Liver (tissue), 8 donors: ENCODE measurements at regions not wholly inside any gene's neighbourhood (a gene's known extent, or its start where the extent isn't known, plus 50 kb on each side); places are given as distances from the start of the nearest gene placed in this dataset.
"Not testable (repeated sequence)": the region's sequence is repeated elsewhere in the genome, so short reads cannot be mapped to it uniquely, and the experiment has no call there.

Experiments used
- DNase-seq: peaks from one replicate; pipeline ENCODE4 v3.0.0-alpha.2; 2017; ENCODE audit warnings: low spot score
- H3K27ac ChIP-seq, 2 donors: one replicate each; pipeline ENCODE4 v1.7.0; 2013; ENCODE audit warnings: inconsistent platforms in 2 of 2, low read length in 2 of 2, control low read depth in 1 of 2, low read depth in 1 of 2, mild to moderate bottlenecking in 1 of 2
- H3K27me3 ChIP-seq, 4 donors: one replicate each; pipeline versions ENCODE4 v1.6.1 to v1.7.0; 2013; ENCODE audit warnings: low read length in 3 of 4, inconsistent platforms in 1 of 4, mild to moderate bottlenecking in 1 of 4, moderate library complexity in 1 of 4; ENCODE audit not compliant: control insufficient read depth in 4 of 4, insufficient read depth in 4 of 4
- H3K36me3 ChIP-seq, 4 donors: one replicate each; pipeline versions ENCODE4 v1.6.1 to v1.7.0; 2013; ENCODE audit warnings: low read length in 3 of 4, mild to moderate bottlenecking in 3 of 4, low read depth in 1 of 4, moderate library complexity in 1 of 4; ENCODE audit not compliant: control insufficient read depth in 4 of 4, insufficient read depth in 3 of 4
- H3K4me1 ChIP-seq, 4 donors: one replicate each; pipeline versions ENCODE4 v1.6.1 to v1.7.0; 2013; ENCODE audit warnings: low read length in 3 of 4, mild to moderate bottlenecking in 3 of 4, moderate library complexity in 1 of 4; ENCODE audit not compliant: control insufficient read depth in 4 of 4, insufficient read depth in 4 of 4
- H3K4me3 ChIP-seq, 3 donors: one replicate each; pipeline versions ENCODE4 v1.6.1 to v1.7.0; 2013; ENCODE audit warnings: low read length in 3 of 3, control low read depth in 1 of 3, low read depth in 1 of 3, mild to moderate bottlenecking in 1 of 3
- H3K9ac ChIP-seq, 2 donors: one replicate each; pipeline ENCODE4 v1.7.0; 2013; ENCODE audit warnings: low read length in 2 of 2, mild to moderate bottlenecking in 2 of 2, moderate library complexity in 2 of 2, control low read depth in 1 of 2, low read depth in 1 of 2
- H3K9me3 ChIP-seq, 4 donors: one replicate each; pipeline versions ENCODE4 v1.6.1 to v1.7.0; 2013; ENCODE audit warnings: low read length in 3 of 4; ENCODE audit not compliant: control insufficient read depth in 4 of 4
- ATF3 ChIP-seq: IDR thresholded peaks from 2 replicates; pipeline ENCODE4 v1.6.1; 2016; ENCODE audit warnings: antibody characterized with exemption
- CTCF ChIP-seq: fragments of 150-350 bp; IDR thresholded peaks from 2 replicates; pipeline ENCODE4 v1.5.1; 2017; ENCODE audit warnings: improper control_type of control experiment, low read depth, low read length; ENCODE audit not compliant: missing input control
- EGR1 ChIP-seq, 2 donors: IDR thresholded peaks; 2 replicates each; pipeline ENCODE4 v1.6.1; 2016 to 2018; ENCODE audit warnings: antibody characterized with exemption in 2 of 2, low read depth in 2 of 2
- FOXA1 ChIP-seq: IDR thresholded peaks from 2 replicates; pipeline ENCODE4 v1.6.1; 2016; ENCODE audit warnings: antibody characterized with exemption
- GABPA ChIP-seq, 2 donors: IDR thresholded peaks in 1 of 2; conservative IDR thresholded peaks in 1 of 2; 2 replicates each; pipeline ENCODE4 v1.6.1; 2016; ENCODE audit warnings: antibody characterized with exemption in 2 of 2, mild to moderate bottlenecking in 1 of 2, moderate library complexity in 1 of 2
- HNF4A ChIP-seq, 2 donors: conservative IDR thresholded peaks; 2 replicates each; pipeline ENCODE4 v1.6.1; 2016; ENCODE audit warnings: antibody characterized with exemption in 2 of 2, mild to moderate bottlenecking in 2 of 2
- HNF4G ChIP-seq: IDR thresholded peaks from 2 replicates; pipeline ENCODE4 v1.6.1; 2016; ENCODE audit warnings: antibody characterized with exemption
- JUND ChIP-seq, 2 donors: IDR thresholded peaks; 2 replicates each; pipeline ENCODE4 v1.6.1; 2016; ENCODE audit warnings: antibody characterized with exemption in 2 of 2
- MAX ChIP-seq: IDR thresholded peaks from 2 replicates; pipeline ENCODE4 v1.6.1; 2016; ENCODE audit warnings: antibody characterized with exemption
- NR2F2 ChIP-seq: IDR thresholded peaks from 2 replicates; pipeline ENCODE4 v1.6.1; 2016; ENCODE audit warnings: antibody characterized with exemption
- RAD21 ChIP-seq, 2 donors: IDR thresholded peaks; 2 replicates each; pipeline ENCODE4 v1.6.1; 2016; ENCODE audit warnings: antibody characterized with exemption in 2 of 2, mild to moderate bottlenecking in 2 of 2
- REST ChIP-seq: IDR thresholded peaks from 2 replicates; pipeline ENCODE4 v1.6.1; 2016; ENCODE audit warnings: antibody characterized with exemption, mild to moderate bottlenecking
- RXRA ChIP-seq, 2 donors: IDR thresholded peaks; 2 replicates each; pipeline ENCODE4 v1.6.1; 2017 to 2018; ENCODE audit warnings: antibody characterized with exemption in 2 of 2, mild to moderate bottlenecking in 1 of 2
- SP1 ChIP-seq: IDR thresholded peaks from 2 replicates; pipeline ENCODE4 v1.6.1; 2018; ENCODE audit warnings: antibody characterized with exemption, mild to moderate bottlenecking
- TAF1 ChIP-seq: conservative IDR thresholded peaks from 2 replicates; pipeline ENCODE4 v1.6.1; 2016; ENCODE audit warnings: antibody characterized with exemption, mild to moderate bottlenecking
- YY1 ChIP-seq: IDR thresholded peaks from 2 replicates; pipeline ENCODE4 v1.6.1; 2016; ENCODE audit warnings: antibody characterized with exemption, mild to moderate bottlenecking
- ZBTB33 ChIP-seq: IDR thresholded peaks from 2 replicates; pipeline ENCODE4 v1.6.1; 2016; ENCODE audit warnings: antibody characterized with exemption
- WGBS: extraction: QIAGEN DNeasy Blood & Tissue Kit; methylation state at CpG from one replicate; pipeline ENCODE4 v1.1.7; 2013; 5-methylcytosine and 5-hydroxymethylcytosine counted together
- donor health status: healthy.
- donor health status: healthy.
- donor health status: healthy.
- donor health status: healthy.
- donor health status: healthy.

- WGBS, result 98% methylated on average over 28 of the region's 31 CpGs
- DNase-seq, result not testable (repeated sequence)
These were observed 67.1 kb downstream of the ZC3H11B start for GRCh38 chr1:219545756-219546155.

GRCh38 chr1:219544163-219544846 lies 68.6 kb downstream of the ZC3H11B start:
- Histone ChIP-seq H3K36me3 (no peaks in the 10 kb centered on the region), H3K9me3 (no peaks in the 10 kb centered on the region), H3K9ac (no peak overlapping the region), H3K27me3 (no peaks in the 10 kb centered on the region), H3K4me1 (no peaks in the 10 kb centered on the region), H3K4me3 (no peak overlapping the region), H3K27ac (no peak overlapping the region)
- TF ChIP-seq CTCF (peak; percentile 9), RAD21 (IDR thresholded peaks at IDR 0.05) (peak; percentile 19 to 23), HNF4G (no peak)
- 75% methylated on average over 5 of the region's 5 CpGs for WGBS
- DNase-seq, result no peak

More at GRCh38 chr1:219545756-219546155, 67.1 kb downstream of the ZC3H11B start:
- H3K4me1 ChIP-seq, H3K27me3 ChIP-seq, H3K9me3 ChIP-seq, H3K27ac ChIP-seq, H3K4me3 ChIP-seq, H3K36me3 ChIP-seq, H3K9ac ChIP-seq: not testable (repeated sequence)

GRCh38 chr1:219542828-219543518 lies 69.9 kb downstream of the ZC3H11B start:
- DNase-seq, result no peak
- H3K9me3 ChIP-seq, result no peaks in the 10 kb centered on the region
- H3K4me3 ChIP-seq, result no peak overlapping the region
- H3K27me3 ChIP-seq, result no peaks in the 10 kb centered on the region
- H3K27ac ChIP-seq, result no peak overlapping the region
- H3K36me3 ChIP-seq, result no peaks in the 10 kb centered on the region
- WGBS, result 80% methylated on average over 5 of the region's 5 CpGs
- no peaks in the 10 kb centered on the region for H3K4me1 ChIP-seq
- H3K9ac ChIP-seq, result no peak overlapping the region
- TF ChIP-seq RAD21 (IDR thresholded peaks at IDR 0.05), result no peak
- no peak for TF ChIP-seq TAF1
- no peak for TF ChIP-seq SP1
- TF ChIP-seq HNF4A (conservative IDR thresholded peaks at IDR 0.05), result no peak
- no peak for TF ChIP-seq RXRA (IDR thresholded peaks at IDR 0.05)
- no peak for TF ChIP-seq EGR1 (IDR thresholded peaks at IDR 0.05; ENCODE audit: low read depth in 2 of 2)
- no peak for TF ChIP-seq JUND (IDR thresholded peaks at IDR 0.05)
- TF ChIP-seq NR2F2, result no peak
- TF ChIP-seq MAX, result no peak
- TF ChIP-seq CTCF, result no peak
- no peak for TF ChIP-seq ZBTB33
- no peak for TF ChIP-seq GABPA (IDR thresholded peaks at IDR 0.05 in 1 of 2, conservative IDR thresholded peaks at IDR 0.05 in 1 of 2)
- TF ChIP-seq YY1, result no peak
- no peak for TF ChIP-seq ATF3
- no peak for TF ChIP-seq HNF4G
- TF ChIP-seq REST, result no peak
- TF ChIP-seq FOXA1, result no peak
